SU-DHL-6 (cell line): ENCODE measurements at regions not wholly inside any gene's neighbourhood (a gene's known extent, or its start where the extent isn't known, plus 50 kb on each side); places are given as distances from the start of the nearest gene placed in this dataset.

Experiments used
- H2AFZ ChIP-seq: fragments of 200-600 bp; sonication (generic); 2 replicates; pipeline ENCODE4 v1.6.1; 2014; ENCODE audit warnings: low read depth, mild to moderate bottlenecking, moderate library complexity, mixed read lengths, antibody characterized with exemption, low read length; ENCODE audit not compliant: severe bottlenecking
- H3F3A ChIP-seq: fragments of 200-600 bp; shearing (Covaris generic); 2 replicates; pipeline ENCODE4 v1.6.0; 2016; ENCODE audit warnings: antibody characterized with exemption, mild to moderate bottlenecking; ENCODE audit not compliant: insufficient read depth
- H3K27ac ChIP-seq: fragments of 200-600 bp; sonication (generic); 2 replicates; pipeline ENCODE4 v1.5.1; 2016; ENCODE audit warnings: low read depth, mild to moderate bottlenecking, low read length, moderate library complexity, mixed read lengths
- H3K27me3 ChIP-seq: fragments of 200-600 bp; sonication (generic), shearing (Covaris generic); 2 replicates; pipeline ENCODE4 v1.6.0; 2014; ENCODE audit warnings: mild to moderate bottlenecking, low read length
- H3K36me3 ChIP-seq: fragments of 200-600 bp; sonication (generic); 2 replicates; pipeline ENCODE4 v1.6.1; 2014; ENCODE audit warnings: mild to moderate bottlenecking, low read length, mixed read lengths
- H3K4me2 ChIP-seq: fragments of 300-600, 200-600 bp; shearing (Covaris generic), sonication (generic); 2 replicates; pipeline ENCODE4 v1.6.0; 2014; ENCODE audit warnings: low read length, low read depth, mild to moderate bottlenecking; ENCODE audit not compliant: poor library complexity, severe bottlenecking
- H3K4me3 ChIP-seq: fragments of 200-600 bp; sonication (generic); 2 replicates; pipeline ENCODE4 v1.5.1; 2014; ENCODE audit warnings: antibody characterized with exemption, low read length, mild to moderate bottlenecking, mixed read lengths; ENCODE audit not compliant: insufficient read depth, poor library complexity, severe bottlenecking
- H3K79me2 ChIP-seq: fragments of 200-600 bp; sonication (generic); 2 replicates; pipeline ENCODE4 v1.6.1; 2014; ENCODE audit warnings: mild to moderate bottlenecking, low read length, moderate library complexity; ENCODE audit not compliant: insufficient read depth
- H3K9ac ChIP-seq: fragments of 200-600 bp; sonication (generic); 2 replicates; pipeline ENCODE4 v1.7.0; 2014; ENCODE audit warnings: mild to moderate bottlenecking, low read length
- H3K9me2 ChIP-seq: fragments of 200-600 bp; sonication (generic); replicated peaks from 2 replicates; pipeline ENCODE4 v1.6.1; 2014; ENCODE audit warnings: low read length; ENCODE audit not compliant: insufficient read depth
- H3K9me3 ChIP-seq: fragments of 200-600 bp; sonication (generic); 2 replicates; pipeline ENCODE4 v1.6.1; 2014; ENCODE audit warnings: low read length, mixed read lengths; ENCODE audit not compliant: insufficient read depth
- H4K20me1 ChIP-seq: fragments of 200-600 bp; sonication (generic); 2 replicates; pipeline ENCODE4 v1.6.1; 2014; ENCODE audit warnings: low read depth, mild to moderate bottlenecking, antibody characterized with exemption, low read length, moderate library complexity, mixed read lengths
- EZH2phosphoT487 ChIP-seq: fragments of 200-600 bp; sonication (generic), shearing (Covaris generic); conservative IDR thresholded peaks from 2 replicates; pipeline ENCODE4 v1.6.1; 2018; ENCODE audit warnings: mild to moderate bottlenecking, antibody characterized with exemption, low read length, moderate library complexity, mixed read lengths
- TF ChIP-seq, protein P1 (sequence below): fragments of 200-600 bp; sonication (generic); IDR thresholded peaks from one replicate; pipeline ENCODE4 v1.5.1; 2017; ENCODE audit warnings: antibody characterized with exemption, mild to moderate bottlenecking, low read length, moderate library complexity; ENCODE audit not compliant: insufficient read depth, poor library complexity, severe bottlenecking

DNA sequence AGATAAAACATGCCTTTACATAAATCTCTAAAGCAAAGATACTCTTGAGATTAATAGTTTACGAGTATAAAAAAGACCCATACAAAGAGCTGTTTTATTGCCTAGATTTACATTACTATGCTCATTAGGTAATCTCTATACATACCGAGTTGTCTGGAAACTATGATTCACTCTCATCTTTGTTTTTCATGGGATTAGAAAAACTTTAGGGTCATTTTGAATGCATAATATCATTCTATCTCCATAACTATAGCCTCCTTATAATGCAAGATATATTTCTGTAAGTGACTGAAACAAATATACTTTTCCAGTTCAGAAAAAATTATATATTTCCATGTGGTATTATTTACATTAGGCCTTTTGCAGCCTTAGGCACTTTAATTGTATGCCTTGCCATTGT lies 1088.7 kb upstream of the ARRDC3 start:
- TF ChIP-seq, protein P1, sequence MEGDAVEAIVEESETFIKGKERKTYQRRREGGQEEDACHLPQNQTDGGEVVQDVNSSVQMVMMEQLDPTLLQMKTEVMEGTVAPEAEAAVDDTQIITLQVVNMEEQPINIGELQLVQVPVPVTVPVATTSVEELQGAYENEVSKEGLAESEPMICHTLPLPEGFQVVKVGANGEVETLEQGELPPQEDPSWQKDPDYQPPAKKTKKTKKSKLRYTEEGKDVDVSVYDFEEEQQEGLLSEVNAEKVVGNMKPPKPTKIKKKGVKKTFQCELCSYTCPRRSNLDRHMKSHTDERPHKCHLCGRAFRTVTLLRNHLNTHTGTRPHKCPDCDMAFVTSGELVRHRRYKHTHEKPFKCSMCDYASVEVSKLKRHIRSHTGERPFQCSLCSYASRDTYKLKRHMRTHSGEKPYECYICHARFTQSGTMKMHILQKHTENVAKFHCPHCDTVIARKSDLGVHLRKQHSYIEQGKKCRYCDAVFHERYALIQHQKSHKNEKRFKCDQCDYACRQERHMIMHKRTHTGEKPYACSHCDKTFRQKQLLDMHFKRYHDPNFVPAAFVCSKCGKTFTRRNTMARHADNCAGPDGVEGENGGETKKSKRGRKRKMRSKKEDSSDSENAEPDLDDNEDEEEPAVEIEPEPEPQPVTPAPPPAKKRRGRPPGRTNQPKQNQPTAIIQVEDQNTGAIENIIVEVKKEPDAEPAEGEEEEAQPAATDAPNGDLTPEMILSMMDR: no peak
- TF ChIP-seq EZH2phosphoT487: no peak

GRCh38 chr5:92470770-92471169 lies 1087.7 kb upstream of the ARRDC3 start:
- Histone ChIP-seq H3K9me2 (no peaks in the 10 kb centered on the region), H3K36me3 (no peaks in the 10 kb centered on the region)

More for the DNA sequence above, 1088.7 kb upstream of the ARRDC3 start:
- no peak overlapping the region for H3K4me2 ChIP-seq
- H3K9me3 ChIP-seq: no peaks in the 10 kb centered on the region
- no peak overlapping the region for H3K4me3 ChIP-seq
- no peaks in the 10 kb centered on the region for H3K79me2 ChIP-seq
- H4K20me1 ChIP-seq: no peaks in the 10 kb centered on the region
- no peak overlapping the region for H2AFZ ChIP-seq
- H3K27ac ChIP-seq: no peak overlapping the region
- no peaks in the 10 kb centered on the region for H3K27me3 ChIP-seq
- no peaks in the 10 kb centered on the region for H3K36me3 ChIP-seq
- no peaks in the 10 kb centered on the region for H3K9me2 ChIP-seq
- no peak overlapping the region for H3K9ac ChIP-seq
- H3F3A ChIP-seq: no peaks in the 10 kb centered on the region

DNA sequence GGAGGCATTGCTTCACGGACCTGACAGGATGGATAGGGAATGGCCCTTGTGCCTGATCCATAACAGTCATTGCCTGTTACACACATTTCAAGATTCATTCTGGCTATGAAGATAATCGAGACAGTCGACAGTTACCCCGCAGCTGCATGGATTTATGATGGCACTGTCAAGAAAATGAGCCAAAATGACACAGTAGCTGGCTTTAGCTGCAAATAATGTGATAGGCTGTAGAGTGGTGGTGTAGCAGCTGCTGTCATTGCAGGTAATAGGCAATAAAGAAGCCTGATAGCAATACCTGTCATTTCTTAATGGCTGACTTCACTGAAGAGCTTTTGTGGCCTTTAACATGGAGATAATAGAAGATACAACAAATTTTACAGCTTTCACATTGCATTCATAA lies 1085.2 kb upstream of the ARRDC3 start:
- Histone ChIP-seq H3K9ac (no peak overlapping the region), H3K4me2 (no peak overlapping the region), H3K9me3 (no peaks in the 10 kb centered on the region), H3K4me3 (no peak overlapping the region), H3K36me3 (no peaks in the 10 kb centered on the region), H2AFZ (no peak overlapping the region), H3K27ac (no peak overlapping the region), H3F3A (no peaks in the 10 kb centered on the region), H3K9me2 (no peaks in the 10 kb centered on the region), H3K27me3 (no peaks in the 10 kb centered on the region), H4K20me1 (no peaks in the 10 kb centered on the region), H3K79me2 (no peaks in the 10 kb centered on the region)
- no peak for TF ChIP-seq EZH2phosphoT487
- TF ChIP-seq, protein P1: no peak

More at GRCh38 chr5:92470770-92471169, 1087.7 kb upstream of the ARRDC3 start:
- no peaks in the 10 kb centered on the region for H3F3A ChIP-seq
- no peaks in the 10 kb centered on the region for H3K27me3 ChIP-seq
- no peak overlapping the region for H3K4me2 ChIP-seq
- H3K9me3 ChIP-seq: no peaks in the 10 kb centered on the region
- no peak overlapping the region for H3K27ac ChIP-seq
- no peak overlapping the region for H3K4me3 ChIP-seq
- H2AFZ ChIP-seq: no peak overlapping the region
- no peak for TF ChIP-seq EZH2phosphoT487
- TF ChIP-seq, protein P1: no peak
- H3K79me2 ChIP-seq: no peaks in the 10 kb centered on the region
- H3K9ac ChIP-seq: no peak overlapping the region
- no peaks in the 10 kb centered on the region for H4K20me1 ChIP-seq
